ENCODE measurements at regions not wholly inside any gene's neighbourhood (a gene's known extent, or its start where the extent isn't known, plus 50 kb on each side); places are given as distances from the start of the nearest gene placed in this dataset.

- TF ChIP-seq CTCF (IDR thresholded peaks at IDR 0.05) (no peak), POLR2AphosphoS5 (IDR thresholded peaks at IDR 0.05) (no peak), POLR2A (IDR thresholded peaks at IDR 0.05) (no peak), EP300 (IDR thresholded peaks at IDR 0.05) (no peak)
Measured at GRCh38 chr1:166272851-166273250, 106.0 kb upstream of the FAM78B start.
